GM10248 (cell line): ENCODE measurements at regions not wholly inside any gene's neighbourhood (a gene's known extent, or its start where the extent isn't known, plus 50 kb on each side); places are given as distances from the start of the nearest gene placed in this dataset.

ENCODE experiments used
- CTCF ChIA-PET: fragments of 300-600 bp; sonication (Branson Sonifier 250); formaldehyde crosslinking; extraction: SDS; loops from one replicate; lab custom pipeline; 2021; ENCODE audit warnings: antibody characterized with exemption; lab: Yijun Ruan, JAX
- POLR2A ChIA-PET: fragments of 350-650 bp; sonication (Branson Sonifier 250); formaldehyde crosslinking; extraction: SDS; loops from one replicate; lab custom pipeline; 2020; ENCODE audit warnings: antibody characterized with exemption; lab: Yijun Ruan, JAX
- DNase-seq: peaks from one replicate; pipeline ENCODE4 v3.0.0; 2012; ENCODE audit errors: extremely low spot score
- TF ChIP-seq, protein P1 (sequence below): IDR thresholded peaks from 2 replicates; pipeline ENCODE4 v1.5.1; 2012; ENCODE audit warnings: mild to moderate bottlenecking, low read depth; ENCODE audit errors: extremely low read depth, missing control alignments, control extremely low read depth

DNA sequence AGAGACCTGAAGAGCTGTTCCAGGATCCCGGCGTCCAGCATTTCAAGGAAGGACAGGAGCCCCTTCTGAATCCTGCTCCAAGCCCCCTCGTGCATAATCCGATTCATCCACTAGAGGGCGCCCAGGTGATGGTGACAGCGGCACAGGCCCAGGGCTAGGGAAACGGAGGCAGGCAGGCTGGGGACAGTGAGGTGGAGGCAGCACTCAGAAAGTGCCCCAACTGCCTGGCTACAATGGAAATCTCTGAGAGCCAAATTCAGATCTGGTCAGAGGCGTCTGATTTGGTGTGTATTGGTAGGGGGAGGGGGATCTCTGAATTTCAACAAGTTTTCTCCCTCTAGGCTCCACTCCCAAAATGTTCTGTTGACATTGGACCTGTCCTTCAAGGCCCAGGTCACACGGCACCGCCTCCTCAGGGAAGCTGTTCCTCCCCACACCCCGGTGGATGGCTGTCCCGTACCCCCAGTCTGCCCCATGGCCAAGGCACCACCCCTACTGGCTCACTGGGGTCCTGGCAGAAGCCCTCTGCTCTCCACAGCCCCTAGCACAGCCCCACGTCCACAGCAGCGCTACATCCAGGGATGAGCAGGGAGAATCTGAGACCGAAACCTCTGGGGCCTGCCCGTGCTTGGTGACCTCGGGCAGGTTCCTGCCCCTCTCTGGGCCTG is 142.9 kb downstream of the CRYBB2 start:
- POLR2A ChIA-PET = no interaction called here
- CTCF ChIA-PET = interaction anchor here (1.0 to 2.4 kb wide), 9 partner anchors 8 to 147 kb away, joined by 3 to 8 read pairs (median 3); no protein-coding TSS in a partner anchor
- TF ChIP-seq, protein P1, sequence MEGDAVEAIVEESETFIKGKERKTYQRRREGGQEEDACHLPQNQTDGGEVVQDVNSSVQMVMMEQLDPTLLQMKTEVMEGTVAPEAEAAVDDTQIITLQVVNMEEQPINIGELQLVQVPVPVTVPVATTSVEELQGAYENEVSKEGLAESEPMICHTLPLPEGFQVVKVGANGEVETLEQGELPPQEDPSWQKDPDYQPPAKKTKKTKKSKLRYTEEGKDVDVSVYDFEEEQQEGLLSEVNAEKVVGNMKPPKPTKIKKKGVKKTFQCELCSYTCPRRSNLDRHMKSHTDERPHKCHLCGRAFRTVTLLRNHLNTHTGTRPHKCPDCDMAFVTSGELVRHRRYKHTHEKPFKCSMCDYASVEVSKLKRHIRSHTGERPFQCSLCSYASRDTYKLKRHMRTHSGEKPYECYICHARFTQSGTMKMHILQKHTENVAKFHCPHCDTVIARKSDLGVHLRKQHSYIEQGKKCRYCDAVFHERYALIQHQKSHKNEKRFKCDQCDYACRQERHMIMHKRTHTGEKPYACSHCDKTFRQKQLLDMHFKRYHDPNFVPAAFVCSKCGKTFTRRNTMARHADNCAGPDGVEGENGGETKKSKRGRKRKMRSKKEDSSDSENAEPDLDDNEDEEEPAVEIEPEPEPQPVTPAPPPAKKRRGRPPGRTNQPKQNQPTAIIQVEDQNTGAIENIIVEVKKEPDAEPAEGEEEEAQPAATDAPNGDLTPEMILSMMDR = peak; percentile 87

DNA sequence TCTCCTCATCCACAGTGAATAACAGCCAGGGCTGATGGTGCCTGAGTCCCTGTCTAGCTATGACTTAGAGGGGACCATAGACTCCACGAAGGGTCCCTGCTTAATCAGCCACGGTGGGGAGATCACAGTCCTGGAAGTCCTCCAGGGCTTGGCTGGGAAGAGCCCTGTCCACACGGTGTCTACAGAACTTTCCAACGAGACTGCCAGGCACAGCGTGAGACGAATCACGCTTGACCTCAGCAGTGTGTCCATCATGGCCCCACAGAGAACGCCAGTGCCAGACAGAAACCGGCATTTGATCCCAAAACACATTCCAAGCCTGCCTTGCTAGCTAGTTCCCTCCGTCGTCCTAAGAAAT is 143.4 kb downstream of the CRYBB2 start:
- DNase-seq = no peak
- ChIA-PET CTCF (interaction anchor here (1.0 to 2.4 kb wide), 8 partner anchors 9 to 148 kb away, joined by 3 to 8 read pairs (median 3); no protein-coding TSS in a partner anchor), POLR2A (no interaction called here)
- TF ChIP-seq, protein P1 = no peak

More for the DNA sequence above, 142.9 kb downstream of the CRYBB2 start:
- peak; percentile 84 for DNase-seq

DNA sequence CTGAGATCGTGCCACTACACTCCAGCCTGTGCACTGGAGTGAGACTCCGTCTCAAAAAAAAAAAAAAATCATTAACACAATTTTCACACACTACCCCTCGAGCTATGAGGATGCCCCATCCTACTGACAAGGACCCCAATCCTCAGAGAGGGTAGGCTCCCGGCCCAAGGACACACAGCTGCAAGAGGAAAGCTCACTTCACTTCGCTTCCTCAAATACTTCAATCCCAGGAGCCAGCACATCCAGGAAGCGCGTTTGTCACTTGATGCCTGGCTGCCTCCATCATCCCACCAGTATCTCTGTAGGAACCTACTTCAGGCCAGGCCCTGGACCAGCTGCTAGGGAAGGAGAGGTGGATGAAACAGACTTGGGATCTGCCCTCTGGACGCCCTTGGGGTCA is 144.0 kb downstream of the CRYBB2 start:
- ChIA-PET POLR2A (no interaction called here), CTCF (interaction anchor here (1.0 to 2.4 kb wide), 5 partner anchors 10 to 28 kb away, joined by 3 to 8 read pairs (median 4); no protein-coding TSS in a partner anchor)
- TF ChIP-seq, protein P1 = no peak
- no peak for DNase-seq

DNA sequence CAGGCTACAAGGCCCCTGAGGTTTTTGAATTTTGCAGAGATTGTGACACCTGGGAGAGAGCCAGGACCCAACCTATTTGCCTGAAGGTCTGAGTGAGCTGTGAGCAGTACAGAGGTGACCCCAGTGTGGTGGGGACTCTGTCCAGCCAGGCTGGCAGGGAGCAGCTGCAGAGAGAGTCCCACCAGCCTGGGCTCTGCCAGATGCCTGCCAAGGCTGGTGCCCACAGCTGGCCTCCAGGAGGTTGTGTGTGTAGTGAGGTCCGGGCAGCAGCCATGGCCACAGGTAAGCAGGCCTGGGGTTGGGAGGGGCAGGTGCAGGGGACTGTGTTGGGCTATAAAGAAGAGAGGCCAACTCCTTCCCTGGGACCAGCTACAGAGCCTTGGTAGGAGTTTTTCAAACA is 144.8 kb downstream of the CRYBB2 start:
- TF ChIP-seq, protein P1 = no peak
- no peak for DNase-seq
- ChIA-PET POLR2A (no interaction called here), CTCF (interaction anchor here (2.4 kb wide), 1 partner anchor 10 kb away, joined by 8 read pairs; no protein-coding TSS in a partner anchor)

DNA sequence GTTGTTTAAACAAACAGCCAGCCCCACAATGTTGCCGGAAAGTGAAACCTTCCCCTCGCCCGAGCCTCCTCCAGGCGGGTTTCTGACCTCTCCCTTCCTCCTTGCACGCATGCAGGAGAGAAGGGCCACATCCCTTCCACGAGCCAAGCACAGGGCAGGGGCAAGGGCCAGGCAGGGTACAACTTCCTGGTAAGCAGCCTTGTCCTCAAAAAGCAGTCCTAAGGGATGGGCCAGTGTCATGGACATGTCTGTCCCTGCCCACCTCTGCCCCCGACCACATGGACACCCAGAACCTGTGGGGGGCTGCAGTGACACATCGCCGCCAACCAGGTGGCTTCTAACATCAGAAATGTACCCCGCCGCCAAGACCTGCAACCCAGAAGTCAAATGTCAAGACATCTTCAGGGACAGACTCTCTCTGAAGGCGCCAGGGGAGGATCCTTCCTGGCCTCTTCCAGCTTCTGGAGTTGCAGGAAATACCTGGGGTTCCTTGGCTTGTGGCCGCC is 145.3 kb downstream of the CRYBB2 start:
- POLR2A ChIA-PET = no interaction called here
- TF ChIP-seq, protein P1 = no peak
- CTCF ChIA-PET = interaction anchor here (2.4 kb wide), 1 partner anchor 11 kb away, joined by 8 read pairs; no protein-coding TSS in a partner anchor
- no peak for DNase-seq

DNA sequence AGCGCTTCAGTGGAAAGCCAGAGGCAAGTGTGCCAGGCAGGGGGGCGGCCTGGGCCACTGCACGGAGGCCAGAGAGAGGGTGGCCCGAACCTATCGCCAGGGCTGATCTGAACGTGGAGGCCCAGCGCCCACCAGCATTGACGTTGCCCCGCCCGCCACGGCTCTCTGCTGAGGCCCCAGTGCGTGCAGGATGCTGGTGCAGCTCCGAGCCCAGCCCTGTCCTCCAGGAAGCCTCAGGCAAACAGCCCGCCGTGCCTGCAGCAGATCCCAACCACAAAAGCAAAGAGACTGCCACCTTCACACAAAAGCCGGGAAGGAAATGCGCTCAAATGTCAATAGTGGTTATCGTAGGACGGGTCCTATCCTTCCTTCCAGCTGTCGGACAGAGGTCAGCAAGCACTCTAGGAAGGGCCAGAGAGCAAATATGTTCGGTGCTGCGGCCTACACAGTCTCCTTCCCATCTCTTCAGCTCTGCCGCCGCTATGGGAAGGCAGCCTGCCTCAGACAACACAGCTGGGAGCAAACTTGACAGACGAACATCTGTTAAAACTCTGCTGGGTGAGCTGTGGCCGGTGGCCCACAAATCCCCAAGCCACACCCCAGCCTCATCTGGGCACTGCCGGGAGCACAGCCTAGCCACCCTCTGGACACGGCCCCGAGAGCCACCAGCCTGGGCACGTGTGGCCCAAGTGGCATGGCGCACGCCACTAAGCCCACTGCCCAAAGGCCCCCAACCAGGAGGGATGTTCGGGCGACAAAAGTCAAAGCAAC is 146.2 kb downstream of the CRYBB2 start:
- no peak for DNase-seq
- TF ChIP-seq, protein P1 = no peak
- ChIA-PET CTCF (no interaction called here), POLR2A (no interaction called here)
